ENCODE measurements at regions not wholly inside any gene's neighbourhood (a gene's known extent, or its start where the extent isn't known, plus 50 kb on each side); places are given as distances from the start of the nearest gene placed in this dataset.
A peak's percentile ranks its signal among the peaks of the same experiment; 100 is the strongest.
"Not testable (repeated sequence)": the region's sequence is repeated elsewhere in the genome, so short reads cannot be mapped to it uniquely, and the experiment has no call there.

- DNase-seq = peak in 1 of 2 donors; percentile 33
- H3K36me3 ChIP-seq (ENCODE audit: insufficient read depth in 1 of 2, low read depth in 1 of 2) = no peaks in the 10 kb centered on the region
- no peaks in the 10 kb centered on the region for H3K4me1 ChIP-seq
- no peak overlapping the region for H3K4me3 ChIP-seq
- no peaks in the 10 kb centered on the region for H3K9me3 ChIP-seq
- no peak for TF ChIP-seq CTCF (IDR thresholded peaks at IDR 0.05)
- no peak for ATAC-seq
- H3K27me3 ChIP-seq (ENCODE audit: insufficient read depth in 3 of 3, low read length in 2 of 3) = no peaks in the 10 kb centered on the region
- H3K27ac ChIP-seq = no peak overlapping the region
- 14 to 19% (median 18%) methylated on average over 9 of the region's 9 CpGs for WGBS, 3 donors
- intact Hi-C loops (cut with DNase I) = no loop called here
Observed at GRCh38 chr4:173990869-173991210, 292.6 kb downstream of the FBXO8 start.

- Histone ChIP-seq H3K4me3 (no peak overlapping the region), H3K9me3 (no peaks in the 10 kb centered on the region), H3K27ac (no peak overlapping the region), H3K27me3 (ENCODE audit: insufficient read depth in 3 of 3, low read length in 2 of 3) (no peaks in the 10 kb centered on the region), H3K4me1 (no peaks in the 10 kb centered on the region), H3K36me3 (ENCODE audit: insufficient read depth in 1 of 2, low read depth in 1 of 2) (no peaks in the 10 kb centered on the region)
- WGBS, 3 donors = 44 to 50% (median 45%) methylated on average over 6 of the region's 6 CpGs
- intact Hi-C loops (cut with DNase I) = no loop called here
- no peak for TF ChIP-seq CTCF (IDR thresholded peaks at IDR 0.05)
- no peak for ATAC-seq
- no peak for DNase-seq
Observed at GRCh38 chr4:173990126-173990868, 293.2 kb downstream of the FBXO8 start.

- intact Hi-C loops (cut with DNase I); DNase-seq: not testable (repeated sequence)
Observed at GRCh38 chr4:173963523-173963922, 319.9 kb downstream of the FBXO8 start.

DNA sequence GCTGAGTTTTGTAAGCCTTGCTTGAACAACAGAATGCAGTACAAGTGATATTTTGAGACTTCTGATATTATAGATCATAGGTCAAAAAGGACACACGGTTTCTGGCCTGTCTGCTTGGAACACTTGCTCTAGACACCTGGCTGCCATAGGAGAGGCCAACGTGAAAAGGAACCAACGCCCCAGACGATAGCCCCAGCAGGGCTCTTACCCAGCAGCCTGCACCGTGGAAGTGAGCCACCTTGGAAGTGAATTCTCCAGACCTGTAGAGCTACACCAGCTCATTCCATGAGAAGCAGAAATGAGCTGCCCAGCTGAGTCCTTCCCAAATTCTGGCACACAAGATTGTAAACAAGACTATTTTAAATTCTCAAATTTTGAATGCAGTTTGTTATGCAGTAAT, 323.1 kb downstream of the FBXO8 start:
- 54 to 58% (median 56%) methylated on average over 5 of the region's 5 CpGs for WGBS, 3 donors
- Histone ChIP-seq H3K4me3 (no peak overlapping the region), H3K4me1 (no peaks in the 10 kb centered on the region), H3K27me3 (ENCODE audit: insufficient read depth in 3 of 3, low read length in 2 of 3) (no peaks in the 10 kb centered on the region), H3K27ac (no peak overlapping the region), H3K9me3 (no peaks in the 10 kb centered on the region), H3K36me3 (ENCODE audit: insufficient read depth in 1 of 2, low read depth in 1 of 2) (no peaks in the 10 kb centered on the region)
- ATAC-seq (no peak), DNase-seq (no peak)
- intact Hi-C loops (cut with DNase I) = no loop called here
- no peak for TF ChIP-seq CTCF (IDR thresholded peaks at IDR 0.05)

More at GRCh38 chr4:173963523-173963922, 319.9 kb downstream of the FBXO8 start:
- ATAC-seq; H3K27me3 ChIP-seq (ENCODE audit: insufficient read depth in 3 of 3, low read length in 2 of 3); H3K36me3 ChIP-seq (ENCODE audit: insufficient read depth in 1 of 2, low read depth in 1 of 2); H3K4me3 ChIP-seq; H3K27ac ChIP-seq; H3K4me1 ChIP-seq; H3K9me3 ChIP-seq: not testable (repeated sequence)
- WGBS, 3 donors = 68 to 79% (median 75%) methylated on average over 2 to 3 of the region's 4 CpGs

- intact Hi-C loops (cut with DNase I) = no loop called here
- H3K27ac ChIP-seq = no peak overlapping the region
- ATAC-seq (no peak), DNase-seq (no peak)
- H3K4me3 ChIP-seq = no peak overlapping the region
- TF ChIP-seq CTCF (IDR thresholded peaks at IDR 0.05) = no peak
- H3K9me3 ChIP-seq = no peaks in the 10 kb centered on the region
- 0 to 65% (median 56%) methylated on average over 1 of the region's 1 CpG for WGBS, 3 donors
- no peaks in the 10 kb centered on the region for H3K36me3 ChIP-seq (ENCODE audit: insufficient read depth in 1 of 2, low read depth in 1 of 2)
- H3K4me1 ChIP-seq = no peaks in the 10 kb centered on the region
- no peaks in the 10 kb centered on the region for H3K27me3 ChIP-seq (ENCODE audit: insufficient read depth in 3 of 3, low read length in 2 of 3)
Observed at GRCh38 chr4:173958445-173958844, 325.0 kb downstream of the FBXO8 start.

All from psoas muscle (tissue), 7 donors.